Left ventricle myocardium superior (tissue), 1 donor: ENCODE measurements at regions not wholly inside any gene's neighbourhood (a gene's known extent, or its start where the extent isn't known, plus 50 kb on each side); places are given as distances from the start of the nearest gene placed in this dataset.

ENCODE experiments used
- ATAC-seq: fragments of 200-7000 bp; cut with Tn5 transposase; one replicate; pipeline ENCODE4 v1.9.1; 2020; ENCODE audit warnings: mild to moderate bottlenecking, moderate library complexity
- DNase-seq: peaks from one replicate; pipeline ENCODE4 v3.0.0-alpha.2; 2020
- intact Hi-C: fragments of 100-400 bp; cut with micrococcal nuclease; formaldehyde crosslinking; loops from one replicate; pipeline ENCODE4 v1.11.0; 2022
- donor health status: DM: no; HTN: yes; CAD: no; lungs with severe emphysema.

GRCh38 chr1:5436808-5437207 is 555.4 kb downstream of the NPHP4 start:
- DNase-seq: no peak
- intact Hi-C loops: no loop called here
- ATAC-seq: no peak

- ATAC-seq: no peak
- intact Hi-C loops: no loop called here
- DNase-seq: no peak
These were observed 556.8 kb downstream of the NPHP4 start for GRCh38 chr1:5435414-5435813.

GRCh38 chr1:5432436-5432835 is 559.8 kb downstream of the NPHP4 start:
- no peak for ATAC-seq
- intact Hi-C loops: no loop called here
- DNase-seq: no peak

GRCh38 chr1:5430911-5431697 is 561.1 kb downstream of the NPHP4 start:
- DNase-seq: no peak
- intact Hi-C loops: no loop called here
- ATAC-seq: no peak

GRCh38 chr1:5430136-5430535 is 562.1 kb downstream of the NPHP4 start:
- intact Hi-C loops: no loop called here
- ATAC-seq (no peak), DNase-seq (no peak)

GRCh38 chr1:5428351-5428750 is 563.9 kb downstream of the NPHP4 start:
- DNase-seq: no peak
- no peak for ATAC-seq
- intact Hi-C loops: no loop called here

GRCh38 chr1:5427026-5427613 is 565.1 kb downstream of the NPHP4 start:
- no peak for DNase-seq
- intact Hi-C loops: no loop called here
- no peak for ATAC-seq

GRCh38 chr1:5424802-5425703 is 567.2 kb downstream of the NPHP4 start:
- intact Hi-C loops: no loop called here
- DNase-seq (no peak), ATAC-seq (no peak)

GRCh38 chr1:5423109-5423508 is 569.1 kb downstream of the NPHP4 start:
- ATAC-seq (no peak), DNase-seq (no peak)
- intact Hi-C loops: no loop called here

- intact Hi-C loops: no loop called here
- ATAC-seq (no peak), DNase-seq (no peak)
These were observed 572.7 kb downstream of the NPHP4 start for GRCh38 chr1:5419501-5419900.

GRCh38 chr1:5416518-5416917 is 575.7 kb downstream of the NPHP4 start:
- intact Hi-C loops: no loop called here
- ATAC-seq (no peak), DNase-seq (no peak)

- no peak for DNase-seq
- ATAC-seq: no peak
- intact Hi-C loops: no loop called here
These were observed 576.6 kb downstream of the NPHP4 start for GRCh38 chr1:5415606-5416005.

- ATAC-seq (no peak), DNase-seq (no peak)
- intact Hi-C loops: no loop called here
These were observed 581.6 kb downstream of the NPHP4 start for GRCh38 chr1:5410652-5411051.

GRCh38 chr1:5408401-5408800 is 583.8 kb downstream of the NPHP4 start:
- DNase-seq: no peak
- intact Hi-C loops: no loop called here
- ATAC-seq: no peak

- ATAC-seq: no peak
- intact Hi-C loops: no loop called here
- no peak for DNase-seq
These were observed 587.0 kb downstream of the NPHP4 start for GRCh38 chr1:5405263-5405662.

- DNase-seq (no peak), ATAC-seq (no peak)
- intact Hi-C loops: no loop called here
These were observed 587.6 kb downstream of the NPHP4 start for GRCh38 chr1:5404412-5405203.

- DNase-seq (no peak), ATAC-seq (no peak)
- intact Hi-C loops: no loop called here
These were observed 588.3 kb downstream of the NPHP4 start for GRCh38 chr1:5403935-5404334.

- intact Hi-C loops: no loop called here
- ATAC-seq: no peak
- no peak for DNase-seq
These were observed 589.6 kb downstream of the NPHP4 start for GRCh38 chr1:5402618-5403017.

GRCh38 chr1:5399771-5400170 is 592.5 kb downstream of the NPHP4 start:
- intact Hi-C loops: no loop called here
- DNase-seq (no peak), ATAC-seq (no peak)
